PFSK-1 (cell line): ENCODE measurements at regions not wholly inside any gene's neighbourhood (a gene's known extent, or its start where the extent isn't known, plus 50 kb on each side); places are given as distances from the start of the nearest gene placed in this dataset.

Source experiments
- FOXP2 ChIP-seq: optimal IDR thresholded peaks from 2 replicates; pipeline ENCODE3; 2011; ENCODE audit warnings: borderline replicate concordance, control low read depth, inconsistent platforms; ENCODE audit not compliant: insufficient read depth; ENCODE audit errors: extremely low read length, extremely low read depth
- POLR2AphosphoS5 ChIP-seq: IDR thresholded peaks from 2 replicates; pipeline ENCODE4 v1.6.1; 2012; ENCODE audit warnings: low read depth, mild to moderate bottlenecking, control low read depth, low read length, moderate library complexity
- SIN3A ChIP-seq: IDR thresholded peaks from 2 replicates; pipeline ENCODE4 v1.6.1; 2012; ENCODE audit warnings: mild to moderate bottlenecking, low read length, moderate library complexity, borderline replicate concordance; ENCODE audit not compliant: insufficient read depth
- TF ChIP-seq, protein P1 (sequence below), 2 experiments: IDR thresholded peaks; 2 replicates each; pipeline versions ENCODE4 v1.6.1 to v1.8.0; 2011 to 2012; ENCODE audit warnings: low read depth in 2 of 2, low read length in 2 of 2, control low read depth in 1 of 2, inconsistent platforms in 1 of 2, mild to moderate bottlenecking in 1 of 2, moderate library complexity in 1 of 2; ENCODE audit not compliant: insufficient read depth in 1 of 2

DNA sequence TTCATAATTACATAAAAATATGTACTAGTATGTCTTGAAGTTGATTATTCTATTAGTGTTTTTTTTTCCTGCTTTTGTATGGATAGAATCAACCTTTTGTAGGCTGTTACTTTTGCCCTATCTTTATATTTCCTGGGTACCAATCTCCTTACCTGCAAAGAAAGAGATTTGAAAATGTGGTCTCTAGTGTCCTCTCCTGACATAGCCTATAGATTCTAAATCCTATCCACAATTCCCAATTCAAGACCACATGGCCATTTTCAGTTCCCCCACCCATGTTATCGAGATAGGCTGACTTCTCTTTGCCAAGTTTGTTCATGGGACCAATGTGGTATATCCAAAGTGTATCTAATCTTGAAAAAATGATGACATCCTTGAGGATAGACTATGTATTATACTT lies 269.4 kb upstream of the SEMA3D start:
- TF ChIP-seq POLR2AphosphoS5 (no peak), FOXP2 (no peak), SIN3A (no peak)
- TF ChIP-seq, protein P1, sequence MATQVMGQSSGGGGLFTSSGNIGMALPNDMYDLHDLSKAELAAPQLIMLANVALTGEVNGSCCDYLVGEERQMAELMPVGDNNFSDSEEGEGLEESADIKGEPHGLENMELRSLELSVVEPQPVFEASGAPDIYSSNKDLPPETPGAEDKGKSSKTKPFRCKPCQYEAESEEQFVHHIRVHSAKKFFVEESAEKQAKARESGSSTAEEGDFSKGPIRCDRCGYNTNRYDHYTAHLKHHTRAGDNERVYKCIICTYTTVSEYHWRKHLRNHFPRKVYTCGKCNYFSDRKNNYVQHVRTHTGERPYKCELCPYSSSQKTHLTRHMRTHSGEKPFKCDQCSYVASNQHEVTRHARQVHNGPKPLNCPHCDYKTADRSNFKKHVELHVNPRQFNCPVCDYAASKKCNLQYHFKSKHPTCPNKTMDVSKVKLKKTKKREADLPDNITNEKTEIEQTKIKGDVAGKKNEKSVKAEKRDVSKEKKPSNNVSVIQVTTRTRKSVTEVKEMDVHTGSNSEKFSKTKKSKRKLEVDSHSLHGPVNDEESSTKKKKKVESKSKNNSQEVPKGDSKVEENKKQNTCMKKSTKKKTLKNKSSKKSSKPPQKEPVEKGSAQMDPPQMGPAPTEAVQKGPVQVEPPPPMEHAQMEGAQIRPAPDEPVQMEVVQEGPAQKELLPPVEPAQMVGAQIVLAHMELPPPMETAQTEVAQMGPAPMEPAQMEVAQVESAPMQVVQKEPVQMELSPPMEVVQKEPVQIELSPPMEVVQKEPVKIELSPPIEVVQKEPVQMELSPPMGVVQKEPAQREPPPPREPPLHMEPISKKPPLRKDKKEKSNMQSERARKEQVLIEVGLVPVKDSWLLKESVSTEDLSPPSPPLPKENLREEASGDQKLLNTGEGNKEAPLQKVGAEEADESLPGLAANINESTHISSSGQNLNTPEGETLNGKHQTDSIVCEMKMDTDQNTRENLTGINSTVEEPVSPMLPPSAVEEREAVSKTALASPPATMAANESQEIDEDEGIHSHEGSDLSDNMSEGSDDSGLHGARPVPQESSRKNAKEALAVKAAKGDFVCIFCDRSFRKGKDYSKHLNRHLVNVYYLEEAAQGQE (IDR thresholded peaks at IDR 0.05; ENCODE audit: insufficient read depth in 1 of 2, low read depth in 2 of 2, low read length in 2 of 2) = no peak
